Thyroid gland (tissue), 4 donors: ENCODE measurements at regions not wholly inside any gene's neighbourhood (a gene's known extent, or its start where the extent isn't known, plus 50 kb on each side); places are given as distances from the start of the nearest gene placed in this dataset.

ENCODE experiments used
- DNase-seq, 2 donors: peaks; one replicate each; pipeline ENCODE4 v3.0.0-alpha.2; 2019
- H3K27ac ChIP-seq, 3 donors: fragments of 200-600 bp; sonication (generic); 1 replicate in 2 of 3; 2 replicates in 1 of 3; pipeline ENCODE4 v1.5.1; 2016 to 2019; ENCODE audit warnings: mild to moderate bottlenecking in 1 of 3, moderate library complexity in 1 of 3
- H3K27me3 ChIP-seq: fragments of 200-600 bp; sonication (generic); one replicate; pipeline ENCODE4 v1.5.1; 2019
- H3K36me3 ChIP-seq, 2 donors: fragments of 200-600 bp; sonication (generic); one replicate each; pipeline ENCODE4 v1.5.1; 2016 to 2019
- H3K4me1 ChIP-seq, 2 donors: fragments of 200-600 bp; sonication (generic); one replicate each; pipeline ENCODE4 v1.5.1; 2017 to 2019
- H3K4me3 ChIP-seq, 3 donors: fragments of 200-600 bp; sonication (generic); replicated peaks in 1 of 3; 1 replicate in 2 of 3; 2 replicates in 1 of 3; pipeline ENCODE4 v1.5.1; 2016; ENCODE audit warnings: mild to moderate bottlenecking in 1 of 3
- H3K9me3 ChIP-seq: fragments of 200-600 bp; sonication (generic); one replicate; pipeline ENCODE4 v1.5.1; 2017
- CTCF ChIP-seq, 6 experiments: fragments of 200-600 bp in 3 of 6; fragments of 450-650 bp in 3 of 6; sonication (generic) in 3 of 6; IDR thresholded peaks; one replicate each; pipeline ENCODE4 v1.5.1; 2016 to 2019; ENCODE audit warnings: antibody characterized with exemption in 6 of 6, mild to moderate bottlenecking in 2 of 6, inconsistent platforms in 1 of 6, moderate library complexity in 1 of 6
- POLR2A ChIP-seq, 2 donors: fragments of 450-650 bp; IDR thresholded peaks; one replicate each; pipeline ENCODE4 v1.6.1; 2017; ENCODE audit warnings: antibody characterized with exemption in 2 of 2, mild to moderate bottlenecking in 2 of 2, moderate library complexity in 1 of 2
- WGBS, 2 donors: methylation state at CpG; one replicate each; pipeline ENCODE4 v1.1.5; 2017; 5-methylcytosine and 5-hydroxymethylcytosine counted together
- intact Hi-C: fragments of 100-400 bp; cut with DNase I; formaldehyde crosslinking; loops from one replicate; pipeline ENCODE4 v1.15.1; 2023

- TF ChIP-seq CTCF (IDR thresholded peaks at IDR 0.05), result no peak
- no peak for TF ChIP-seq POLR2A (IDR thresholded peaks at IDR 0.05)
- WGBS, 2 donors, result 72 to 80% methylated on average over 10 of the region's 10 CpGs
- intact Hi-C loops, result no loop called here
Measured at GRCh38 chr16:74070237-74070636, 226.4 kb upstream of the PSMD7 start.

GRCh38 chr16:74064120-74064735 lies 232.4 kb upstream of the PSMD7 start:
- TF ChIP-seq CTCF (IDR thresholded peaks at IDR 0.05), result no peak
- no peak for TF ChIP-seq POLR2A (IDR thresholded peaks at IDR 0.05)
- Histone ChIP-seq H3K9me3 (no peaks in the 10 kb centered on the region), H3K27ac (no peak overlapping the region), H3K4me1 (no peaks in the 10 kb centered on the region), H3K36me3 (no peaks in the 10 kb centered on the region), H3K27me3 (no peaks in the 10 kb centered on the region), H3K4me3 (no peak overlapping the region)
- 52 to 56% methylated on average over 5 of the region's 5 CpGs for WGBS, 2 donors
- DNase-seq, result no peak
- intact Hi-C loops, result no loop called here

More at GRCh38 chr16:74070237-74070636, 226.4 kb upstream of the PSMD7 start:
- peaks cover 0 to 2% of the 10 kb centered on the region in 2 donors for H3K4me1 ChIP-seq
- no peaks in the 10 kb centered on the region for H3K36me3 ChIP-seq
- no peak overlapping the region for H3K4me3 ChIP-seq
- no peak overlapping the region for H3K27ac ChIP-seq
- no peaks in the 10 kb centered on the region for H3K27me3 ChIP-seq
- H3K9me3 ChIP-seq, result no peaks in the 10 kb centered on the region
- DNase-seq, result no peak

GRCh38 chr16:74053826-74054225 lies 242.8 kb upstream of the PSMD7 start:
- no peak overlapping the region for H3K27ac ChIP-seq
- TF ChIP-seq POLR2A (IDR thresholded peaks at IDR 0.05) (no peak), CTCF (IDR thresholded peaks at IDR 0.05) (no peak)

GRCh38 chr16:74053312-74053711 lies 243.3 kb upstream of the PSMD7 start:
- 72 to 80% methylated on average over 1 of the region's 1 CpG for WGBS, 2 donors
- Histone ChIP-seq H3K36me3 (no peaks in the 10 kb centered on the region), H3K4me1 (no peaks in the 10 kb centered on the region), H3K9me3 (no peaks in the 10 kb centered on the region), H3K27ac (no peak overlapping the region), H3K27me3 (no peaks in the 10 kb centered on the region), H3K4me3 (no peak overlapping the region)
- no peak for DNase-seq
- intact Hi-C loops, result no loop called here
- TF ChIP-seq POLR2A (IDR thresholded peaks at IDR 0.05), result no peak
- TF ChIP-seq CTCF (IDR thresholded peaks at IDR 0.05), result no peak

More at GRCh38 chr16:74053826-74054225, 242.8 kb upstream of the PSMD7 start:
- 52 to 60% methylated on average over 4 of the region's 4 CpGs for WGBS, 2 donors
- Histone ChIP-seq H3K27me3 (no peaks in the 10 kb centered on the region), H3K4me3 (no peak overlapping the region), H3K36me3 (no peaks in the 10 kb centered on the region), H3K9me3 (no peaks in the 10 kb centered on the region), H3K4me1 (no peaks in the 10 kb centered on the region)
- no peak for DNase-seq
- intact Hi-C loops, result no loop called here

GRCh38 chr16:74052016-74052415 lies 244.6 kb upstream of the PSMD7 start:
- WGBS, 2 donors, result 83 to 89% methylated on average over 1 of the region's 1 CpG
- H3K9me3 ChIP-seq, result no peaks in the 10 kb centered on the region
- H3K27ac ChIP-seq, result no peak overlapping the region
- H3K27me3 ChIP-seq, result no peaks in the 10 kb centered on the region
- no peaks in the 10 kb centered on the region for H3K36me3 ChIP-seq
- DNase-seq, result no peak
- intact Hi-C loops, result no loop called here
- H3K4me3 ChIP-seq, result no peak overlapping the region
- no peak for TF ChIP-seq POLR2A (IDR thresholded peaks at IDR 0.05)
- TF ChIP-seq CTCF (IDR thresholded peaks at IDR 0.05), result no peak
- no peaks in the 10 kb centered on the region for H3K4me1 ChIP-seq
